ENCODE measurements at regions not wholly inside any gene's neighbourhood (a gene's known extent, or its start where the extent isn't known, plus 50 kb on each side); places are given as distances from the start of the nearest gene placed in this dataset.

GRCh38 chr6:128605961-128606360 lies 85.6 kb upstream of the PTPRK start:
- H3K79me2 ChIP-seq (ENCODE audit: control insufficient read depth, insufficient read depth, low read length) = no peaks in the 10 kb centered on the region
- H3K9ac ChIP-seq (ENCODE audit: control insufficient read depth, extremely low read depth, insufficient read depth, low read length) = no peak overlapping the region
- peak overlapping the region; percentile 59 for H3K27ac ChIP-seq (ENCODE audit: control insufficient read depth, insufficient read depth, low read length)
- H3K4me1 ChIP-seq (ENCODE audit: control insufficient read depth, extremely low read depth, insufficient read depth, low read length) = peaks cover 32% of the 10 kb centered on the region
- H3K9me3 ChIP-seq (ENCODE audit: control insufficient read depth, low read depth, low read length) = no peaks in the 10 kb centered on the region
- H2AFZ ChIP-seq (ENCODE audit: control insufficient read depth, low read length) = peak overlapping the region; percentile 78
- dilution Hi-C loops (cut with MboI; ENCODE audit: extremely low pct_ligation_motif_present, low sequenced_read_pairs) = no loop called here
- H3K4me2 ChIP-seq (ENCODE audit: control insufficient read depth, extremely low read depth, insufficient read depth, low read depth, low read length) = peak overlapping the region; percentile 57
- no peaks in the 10 kb centered on the region for H3K9me1 ChIP-seq (ENCODE audit: control insufficient read depth, extremely low read depth, insufficient read depth, low read length)
- H3K36me3 ChIP-seq (ENCODE audit: control insufficient read depth in 2 of 2, extremely low read depth in 1 of 2, insufficient read depth in 2 of 2, low read length in 2 of 2) = no peaks in the 10 kb centered on the region
- TF ChIP-seq CTCF (optimal IDR thresholded peaks at IDR 0.05 in 1 of 3, IDR thresholded peaks at IDR 0.05 in 1 of 3, conservative IDR thresholded peaks at IDR 0.05 in 1 of 3; ENCODE audit: extremely low read depth in 1 of 3, insufficient read depth in 2 of 3, low read length in 3 of 3) (no peak), EZH2 (IDR thresholded peaks at IDR 0.05; ENCODE audit: low read length) (no peak)
- no peaks in the 10 kb centered on the region for H4K20me1 ChIP-seq (ENCODE audit: control insufficient read depth, extremely low read depth, insufficient read depth, low read length)
- no peak overlapping the region for H3K4me3 ChIP-seq (ENCODE audit: control insufficient read depth in 2 of 3, extremely low read depth in 1 of 3, insufficient read depth in 2 of 3, low read depth in 1 of 3, low read length in 3 of 3)
- no peaks in the 10 kb centered on the region for H3K27me3 ChIP-seq (ENCODE audit: control insufficient read depth, extremely low read depth, insufficient read depth, low read length)
- peak; percentile 76 for DNase-seq (ENCODE audit: low read depth, low spot score)
- peak; percentile 97 for FAIRE-seq

GRCh38 chr6:128601060-128601459 lies 80.7 kb upstream of the PTPRK start:
- no peak for FAIRE-seq
- no peak for TF ChIP-seq CTCF (optimal IDR thresholded peaks at IDR 0.05 in 1 of 3, IDR thresholded peaks at IDR 0.05 in 1 of 3, conservative IDR thresholded peaks at IDR 0.05 in 1 of 3; ENCODE audit: extremely low read depth in 1 of 3, insufficient read depth in 2 of 3, low read length in 3 of 3)
- no peak for TF ChIP-seq EZH2 (IDR thresholded peaks at IDR 0.05; ENCODE audit: low read length)
- Histone ChIP-seq H3K4me1 (ENCODE audit: control insufficient read depth, extremely low read depth, insufficient read depth, low read length) (peaks cover 73% of the 10 kb centered on the region), H3K9me1 (ENCODE audit: control insufficient read depth, extremely low read depth, insufficient read depth, low read length) (no peaks in the 10 kb centered on the region), H3K9ac (ENCODE audit: control insufficient read depth, extremely low read depth, insufficient read depth, low read length) (no peak overlapping the region), H3K36me3 (ENCODE audit: control insufficient read depth in 2 of 2, extremely low read depth in 1 of 2, insufficient read depth in 2 of 2, low read length in 2 of 2) (no peaks in the 10 kb centered on the region), H3K27me3 (ENCODE audit: control insufficient read depth, extremely low read depth, insufficient read depth, low read length) (no peaks in the 10 kb centered on the region), H3K4me3 (ENCODE audit: control insufficient read depth in 2 of 3, extremely low read depth in 1 of 3, insufficient read depth in 2 of 3, low read depth in 1 of 3, low read length in 3 of 3) (no peak overlapping the region), H3K4me2 (ENCODE audit: control insufficient read depth, extremely low read depth, insufficient read depth, low read depth, low read length) (peak overlapping the region; percentile 73), H3K27ac (ENCODE audit: control insufficient read depth, insufficient read depth, low read length) (peak overlapping the region; percentile 80), H3K9me3 (ENCODE audit: control insufficient read depth, low read depth, low read length) (no peaks in the 10 kb centered on the region), H4K20me1 (ENCODE audit: control insufficient read depth, extremely low read depth, insufficient read depth, low read length) (no peaks in the 10 kb centered on the region), H3K79me2 (ENCODE audit: control insufficient read depth, insufficient read depth, low read length) (no peaks in the 10 kb centered on the region), H2AFZ (ENCODE audit: control insufficient read depth, low read length) (no peak overlapping the region)
- DNase-seq (ENCODE audit: low read depth, low spot score) = no peak
- dilution Hi-C loops (cut with MboI; ENCODE audit: extremely low pct_ligation_motif_present, low sequenced_read_pairs) = no loop called here
